ENCODE measurements at regions not wholly inside any gene's neighbourhood (a gene's known extent, or its start where the extent isn't known, plus 50 kb on each side); places are given as distances from the start of the nearest gene placed in this dataset.

GRCh38 chr12:4099276-4099675 lies 174.3 kb upstream of the CCND2 start:
- TF ChIP-seq CTCF (IDR thresholded peaks at IDR 0.05; ENCODE audit: extremely low read depth in 1 of 2, insufficient read depth in 1 of 2, low read depth in 1 of 2, low read length in 2 of 2): no peak
- no peak for TF ChIP-seq MYC (IDR thresholded peaks at IDR 0.05; ENCODE audit: low read depth, low read length)
- no peak for TF ChIP-seq POLR2A (IDR thresholded peaks at IDR 0.05; ENCODE audit: low read depth, low read length)
- no peak for TF ChIP-seq FOS (IDR thresholded peaks at IDR 0.05; ENCODE audit: borderline replicate concordance, insufficient read depth, low read length)
- TF ChIP-seq MAX (IDR thresholded peaks at IDR 0.05; ENCODE audit: insufficient read depth, insufficient read length): no peak
- TF ChIP-seq EZH2 (IDR thresholded peaks at IDR 0.05; ENCODE audit: borderline replicate concordance, low read depth, low read length, severe bottlenecking): no peak
- TF ChIP-seq JUN (IDR thresholded peaks at IDR 0.05; ENCODE audit: borderline replicate concordance, insufficient read depth, insufficient read length, low read depth): no peak
- no peak for TF ChIP-seq POLR2AphosphoS5 (IDR thresholded peaks at IDR 0.05; ENCODE audit: insufficient read depth, low read depth, low read length)
- TF ChIP-seq GATA2 (IDR thresholded peaks at IDR 0.05; ENCODE audit: insufficient read depth, insufficient read length, low read depth, low read length): no peak

Data from endothelial cell of umbilical vein (primary cell).